GM12874 (cell line): ENCODE measurements at regions not wholly inside any gene's neighbourhood (a gene's known extent, or its start where the extent isn't known, plus 50 kb on each side); places are given as distances from the start of the nearest gene placed in this dataset.

ENCODE experiments used
- CTCF ChIP-seq: IDR thresholded peaks from 2 replicates; pipeline ENCODE4 v1.5.1; 2011; ENCODE audit warnings: low read depth, mild to moderate bottlenecking, control low read depth, low read length, moderate library complexity; ENCODE audit not compliant: insufficient read depth

DNA sequence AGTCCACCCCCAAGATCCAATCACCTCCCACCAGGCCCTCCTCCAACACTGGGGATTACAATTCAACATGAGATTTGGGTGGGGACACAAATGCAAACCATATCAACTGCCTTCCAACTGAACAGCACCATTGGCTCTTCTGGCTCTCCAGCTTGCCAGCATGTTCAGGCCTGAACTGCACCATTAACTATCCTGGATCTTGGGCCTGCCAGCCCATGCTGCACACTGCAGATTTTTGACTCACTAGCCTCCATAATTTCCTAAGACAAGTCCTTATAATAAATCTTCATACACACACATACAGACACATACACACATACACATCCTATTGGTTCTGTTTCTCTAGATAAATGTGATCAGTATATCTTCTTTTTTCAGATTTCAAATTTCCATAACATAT is 737.1 kb upstream of the SPRY2 start:
- no peak for TF ChIP-seq CTCF

- no peak for TF ChIP-seq CTCF
Observed at GRCh38 chr13:81058916-81059290, 718.0 kb upstream of the SPRY2 start.

GRCh38 chr13:81058211-81058915 is 717.4 kb upstream of the SPRY2 start:
- TF ChIP-seq CTCF = no peak

- TF ChIP-seq CTCF = 0 out of 2 replicates have a peak, but pooled peaks have one; percentile 20
Observed at GRCh38 chr13:81051873-81052272, 710.9 kb upstream of the SPRY2 start.

- TF ChIP-seq CTCF = no peak
Observed at GRCh38 chr13:81048026-81048461, 707.1 kb upstream of the SPRY2 start.

DNA sequence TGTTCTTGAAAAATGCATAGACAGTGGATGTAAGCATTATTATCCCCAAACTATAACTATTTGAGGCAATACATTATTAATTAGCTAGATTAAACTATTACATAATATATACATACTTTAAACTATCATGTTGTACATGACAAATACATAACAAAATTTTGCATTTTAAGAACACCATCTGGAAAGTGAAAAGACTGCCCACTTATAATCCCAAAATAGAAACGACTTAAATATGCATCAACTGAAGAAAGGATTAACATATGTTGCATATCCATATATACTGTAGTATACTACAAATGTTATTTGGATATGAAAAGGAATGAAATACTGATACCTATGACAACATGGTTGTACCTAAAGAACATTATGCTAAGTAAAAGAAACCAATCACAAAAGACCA is 700.8 kb upstream of the SPRY2 start:
- no peak for TF ChIP-seq CTCF

DNA sequence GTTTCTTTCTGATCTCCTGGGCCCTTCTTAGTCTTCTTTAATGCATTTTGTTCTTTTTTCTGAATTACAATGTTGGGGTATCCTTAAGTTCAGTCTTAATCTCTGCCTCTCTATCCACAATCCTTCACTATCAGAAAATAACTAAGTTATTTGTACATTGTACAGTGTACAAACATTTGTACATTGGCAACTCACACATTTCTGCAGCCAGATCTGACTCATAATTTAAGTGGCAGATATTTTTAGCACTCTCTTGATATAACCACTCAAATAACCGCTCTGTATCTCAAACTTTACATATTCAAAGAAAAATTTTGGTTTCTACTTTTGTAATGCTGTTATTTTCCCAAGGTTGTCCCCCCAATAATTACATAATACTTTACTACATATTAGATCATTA is 691.1 kb upstream of the SPRY2 start:
- TF ChIP-seq CTCF = no peak
